ENCODE measurements at regions not wholly inside any gene's neighbourhood (a gene's known extent, or its start where the extent isn't known, plus 50 kb on each side); places are given as distances from the start of the nearest gene placed in this dataset.

GRCh38 chr5:74279244-74279643, 361.3 kb downstream of the ENC1 start:
- no peak for TF ChIP-seq CTCF (IDR thresholded peaks at IDR 0.05; ENCODE audit: insufficient read depth, low read length, severe bottlenecking)
- Histone ChIP-seq H3K36me3 (ENCODE audit: control insufficient read depth, insufficient read depth, low read length) (no peaks in the 10 kb centered on the region), H3K4me3 (ENCODE audit: low read depth, low read length) (no peak overlapping the region), H3K27me3 (ENCODE audit: control insufficient read depth, insufficient read depth, low read length) (no peaks in the 10 kb centered on the region)
- no peak for FAIRE-seq
- DNase-seq (ENCODE audit: low read depth): no peak

- FAIRE-seq: no peak
- Histone ChIP-seq H3K4me3 (ENCODE audit: low read depth, low read length) (no peak overlapping the region), H3K27me3 (ENCODE audit: control insufficient read depth, insufficient read depth, low read length) (no peaks in the 10 kb centered on the region), H3K36me3 (ENCODE audit: control insufficient read depth, insufficient read depth, low read length) (no peaks in the 10 kb centered on the region)
- no peak for DNase-seq (ENCODE audit: low read depth)
- TF ChIP-seq CTCF (IDR thresholded peaks at IDR 0.05; ENCODE audit: insufficient read depth, low read length, severe bottlenecking): no peak
These were observed 363.1 kb downstream of the ENC1 start for GRCh38 chr5:74277418-74277817.

GRCh38 chr5:74275171-74275992, 365.1 kb downstream of the ENC1 start:
- DNase-seq (ENCODE audit: low read depth): no peak
- TF ChIP-seq CTCF (IDR thresholded peaks at IDR 0.05; ENCODE audit: insufficient read depth, low read length, severe bottlenecking): no peak
- no peak for FAIRE-seq
- no peaks in the 10 kb centered on the region for H3K36me3 ChIP-seq (ENCODE audit: control insufficient read depth, insufficient read depth, low read length)
- H3K4me3 ChIP-seq (ENCODE audit: low read depth, low read length): no peak overlapping the region
- no peaks in the 10 kb centered on the region for H3K27me3 ChIP-seq (ENCODE audit: control insufficient read depth, insufficient read depth, low read length)

- no peak for TF ChIP-seq CTCF (IDR thresholded peaks at IDR 0.05; ENCODE audit: insufficient read depth, low read length, severe bottlenecking)
- Histone ChIP-seq H3K36me3 (ENCODE audit: control insufficient read depth, insufficient read depth, low read length) (no peaks in the 10 kb centered on the region), H3K27me3 (ENCODE audit: control insufficient read depth, insufficient read depth, low read length) (no peaks in the 10 kb centered on the region), H3K4me3 (ENCODE audit: low read depth, low read length) (no peak overlapping the region)
- DNase-seq (ENCODE audit: low read depth) (no peak), FAIRE-seq (no peak)
These were observed 366.2 kb downstream of the ENC1 start for GRCh38 chr5:74274326-74274725.

GRCh38 chr5:74272831-74273451, 367.6 kb downstream of the ENC1 start:
- DNase-seq (ENCODE audit: low read depth) (no peak), FAIRE-seq (no peak)

More at GRCh38 chr5:74272831-74273451, 367.6 kb downstream of the ENC1 start:
- no peak overlapping the region for H3K4me3 ChIP-seq (ENCODE audit: low read depth, low read length)
- no peak for TF ChIP-seq CTCF (IDR thresholded peaks at IDR 0.05; ENCODE audit: insufficient read depth, low read length, severe bottlenecking)
- no peaks in the 10 kb centered on the region for H3K36me3 ChIP-seq (ENCODE audit: control insufficient read depth, insufficient read depth, low read length)
- no peaks in the 10 kb centered on the region for H3K27me3 ChIP-seq (ENCODE audit: control insufficient read depth, insufficient read depth, low read length)

Data from bronchial epithelial cell (primary cell).